Stimulated activated CD4-positive, alpha-beta T cell treated with anti-CD3 and anti-CD28 coated beads, Interleukin-12 subunit alpha, Interleukin-12 subunit beta, amount 100 ng/mL, for 48 hours (primary cell): ENCODE measurements at regions not wholly inside any gene's neighbourhood (a gene's known extent, or its start where the extent isn't known, plus 50 kb on each side); places are given as distances from the start of the nearest gene placed in this dataset.
"Not testable (repeated sequence)": the region's sequence is repeated elsewhere in the genome, so short reads cannot be mapped to it uniquely, and the experiment has no call there.

ENCODE experiments used
- DNase-seq, 3 donors: peaks; one replicate each; pipeline ENCODE4 v3.0.0-alpha.2; 2020; ENCODE audit warnings: low read depth in 2 of 3, low spot score in 1 of 3

GRCh38 chr11:29261831-29262230 is 755.0 kb downstream of the KCNA4 start:
- DNase-seq, result no peak

DNA sequence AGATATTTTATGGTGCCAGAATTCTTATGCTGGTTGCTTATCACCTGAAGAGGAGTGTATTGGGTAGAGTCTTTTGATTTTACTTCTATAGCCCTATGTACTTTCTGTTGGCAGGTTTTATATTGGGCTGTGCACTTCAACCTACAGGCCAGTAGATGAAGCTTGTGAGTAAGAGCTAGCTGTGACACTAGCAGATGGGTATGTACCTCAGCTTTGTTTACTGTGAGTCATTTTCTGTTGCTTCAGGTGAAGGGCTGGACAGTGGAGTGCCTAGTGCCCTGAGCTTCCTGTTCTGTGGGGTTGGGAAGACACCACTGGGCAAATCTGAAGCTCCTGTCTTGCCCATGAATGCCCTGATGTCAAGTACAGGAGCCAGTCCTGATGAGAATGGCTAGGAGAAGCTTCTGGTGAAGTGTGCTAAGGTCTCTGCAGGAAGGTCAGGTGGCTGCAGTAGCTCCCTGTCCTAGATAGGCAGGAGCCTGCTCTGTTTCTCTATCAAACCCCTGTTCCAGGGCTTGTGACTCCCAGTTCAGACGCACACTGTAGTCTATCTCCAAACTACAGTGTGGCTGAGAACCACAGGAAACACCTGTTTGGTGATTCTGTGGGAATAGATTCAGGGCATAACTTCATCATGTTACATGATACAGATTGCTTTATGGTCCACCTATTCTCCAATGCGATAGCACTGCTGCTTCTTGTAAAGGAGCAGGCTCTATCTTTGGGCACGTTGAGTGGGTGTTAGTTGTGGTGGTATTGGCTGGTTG is 755.7 kb downstream of the KCNA4 start:
- no peak for DNase-seq

DNA sequence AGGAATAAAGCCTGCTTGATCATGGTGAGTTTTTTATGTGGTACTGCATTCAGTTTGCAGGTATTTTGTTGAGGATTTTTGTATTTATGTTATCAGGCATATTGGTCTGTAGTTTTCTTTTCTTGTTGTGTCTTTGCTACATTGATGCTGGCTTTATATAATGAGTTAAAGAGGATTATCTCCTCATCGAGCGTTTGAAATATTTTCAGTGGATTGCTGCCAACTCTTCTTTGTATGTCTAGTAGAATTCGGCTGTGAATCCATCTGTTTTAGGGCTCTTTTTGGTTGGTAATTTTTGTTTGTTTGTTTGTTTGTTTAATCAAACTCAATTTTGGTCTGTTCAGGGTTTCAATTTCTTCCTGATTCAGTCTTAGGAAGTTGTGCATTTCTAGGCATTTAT is 758.4 kb downstream of the KCNA4 start:
- no peak for DNase-seq

DNA sequence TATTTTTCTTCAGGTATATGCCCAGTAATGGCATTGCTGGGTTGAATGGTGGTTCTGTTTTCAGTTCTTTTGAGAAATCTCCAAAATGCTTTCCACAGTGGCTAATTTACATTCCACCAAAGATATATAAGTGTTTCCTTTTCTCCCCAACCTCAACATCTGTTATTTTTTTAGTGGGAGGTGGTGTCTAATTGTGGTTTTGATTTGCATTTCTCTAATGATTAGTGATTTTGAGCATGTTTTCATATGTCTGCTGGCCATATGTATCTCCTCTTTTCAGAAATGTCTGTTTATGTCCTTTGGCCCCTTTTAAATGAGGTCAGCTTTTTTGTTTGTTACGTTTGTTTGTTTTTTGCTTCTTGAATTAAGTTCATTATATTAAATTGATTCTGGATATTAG is 760.2 kb downstream of the KCNA4 start:
- no peak for DNase-seq

DNA sequence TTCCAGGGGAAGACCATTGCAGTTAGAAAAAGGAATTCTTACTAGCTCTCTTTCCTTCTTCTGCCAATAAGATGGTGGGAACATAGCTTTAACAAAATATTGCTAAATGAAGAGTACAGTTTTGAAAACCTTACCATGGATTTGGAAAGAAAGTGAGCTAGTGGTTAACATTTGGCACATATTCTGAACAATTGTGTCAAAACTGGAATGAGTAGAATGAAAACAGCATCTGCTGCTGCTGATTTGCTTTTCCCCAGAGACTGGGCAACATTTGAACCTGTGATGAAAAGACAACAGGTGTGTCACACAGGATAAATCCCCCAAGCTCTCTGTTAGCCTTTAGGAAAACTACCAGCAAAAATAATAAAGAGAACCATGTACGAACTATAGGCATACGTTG is 761.4 kb downstream of the KCNA4 start:
- no peak for DNase-seq

- no peak for DNase-seq
These were observed 765.1 kb downstream of the KCNA4 start for GRCh38 chr11:29251738-29252137.

- DNase-seq, result no peak
These were observed 767.1 kb downstream of the KCNA4 start for GRCh38 chr11:29249713-29250112.

- DNase-seq, result no peak
These were observed 772.5 kb downstream of the KCNA4 start for GRCh38 chr11:29244355-29244754.

DNA sequence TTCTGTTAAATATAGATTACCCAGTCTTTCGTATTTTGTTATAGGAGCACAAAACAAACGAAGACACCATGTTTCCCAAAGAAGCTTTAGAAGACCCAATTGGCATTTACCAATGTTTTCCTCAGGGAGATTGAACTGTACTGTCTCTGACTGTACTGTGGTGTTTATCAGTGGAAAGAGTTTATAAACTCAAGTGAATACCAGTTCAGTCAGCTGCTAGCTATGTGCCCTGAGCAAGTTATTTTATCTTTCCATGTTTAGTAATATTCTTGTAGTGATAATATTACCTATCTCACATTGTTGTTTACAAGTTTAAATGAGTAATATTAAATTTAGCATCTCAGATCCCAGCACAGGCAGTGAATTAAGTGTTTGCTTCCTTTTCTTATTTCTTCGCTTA is 773.2 kb downstream of the KCNA4 start:
- no peak for DNase-seq

- DNase-seq, result no peak
These were observed 784.8 kb downstream of the KCNA4 start for GRCh38 chr11:29231991-29232390.

DNA sequence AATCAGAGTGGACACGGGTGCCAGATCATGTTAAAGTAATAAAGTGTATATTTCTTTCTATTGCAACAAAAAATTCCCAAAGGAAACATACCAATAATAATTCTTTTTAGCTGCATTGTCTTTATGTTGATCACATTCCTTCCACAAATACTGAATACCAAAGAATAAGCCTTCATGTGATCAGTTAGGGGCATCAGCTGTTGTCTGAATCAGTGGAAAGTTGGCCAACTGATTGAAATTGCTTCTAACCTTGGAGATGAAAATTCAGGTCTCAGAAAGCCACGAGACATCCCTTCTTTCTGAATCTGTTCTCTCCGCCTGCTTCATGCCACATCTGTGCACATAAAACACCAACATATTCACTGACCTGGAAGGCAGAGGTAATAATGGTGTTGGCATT is 785.2 kb downstream of the KCNA4 start:
- no peak for DNase-seq

DNA sequence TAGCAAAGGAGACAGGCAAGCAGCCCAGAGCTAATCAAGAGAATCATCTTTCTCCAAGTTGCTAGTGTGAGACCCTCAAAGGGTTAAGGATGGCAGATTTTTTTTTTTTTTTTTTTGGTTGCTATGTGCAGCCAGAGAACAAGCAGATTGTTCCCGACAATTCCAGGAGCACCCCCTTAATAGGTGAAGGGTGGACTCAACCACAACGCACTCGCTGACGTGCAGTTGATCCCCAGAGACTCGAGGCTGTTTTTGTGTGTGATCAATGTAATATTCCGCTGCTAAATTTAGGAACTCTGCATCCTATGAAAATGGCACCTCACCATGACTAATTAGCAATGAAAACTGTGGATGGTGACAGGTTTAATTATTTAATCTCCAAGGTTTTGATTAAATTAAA is 789.0 kb downstream of the KCNA4 start:
- no peak for DNase-seq

GRCh38 chr11:29224739-29225384 is 792.0 kb downstream of the KCNA4 start:
- DNase-seq, result no peak

GRCh38 chr11:29219531-29219930 is 797.3 kb downstream of the KCNA4 start:
- not testable (repeated sequence) for DNase-seq

GRCh38 chr11:29217901-29218300 is 798.9 kb downstream of the KCNA4 start:
- DNase-seq, result no peak

DNA sequence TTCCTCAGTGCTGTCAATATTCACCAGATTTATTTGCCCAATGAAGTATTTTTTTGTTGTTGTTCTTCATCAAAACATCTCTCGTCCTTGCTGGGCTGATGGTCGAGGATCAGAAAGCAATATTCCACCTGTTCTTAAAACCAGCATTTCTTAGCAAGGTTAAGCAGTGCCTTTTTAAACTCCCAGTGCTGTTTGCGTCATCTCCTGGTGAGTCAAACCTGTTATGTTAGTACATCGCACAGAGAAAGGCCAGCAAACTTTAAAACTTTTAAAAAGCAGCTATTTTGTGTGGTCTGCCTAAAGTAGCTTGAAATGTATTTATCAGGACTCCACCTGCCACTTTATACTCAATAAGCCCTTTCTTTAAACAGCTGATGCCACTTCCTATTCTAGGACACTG is 802.0 kb downstream of the KCNA4 start:
- DNase-seq, result no peak

GRCh38 chr11:29211202-29211601 is 805.6 kb downstream of the KCNA4 start:
- DNase-seq, result no peak

DNA sequence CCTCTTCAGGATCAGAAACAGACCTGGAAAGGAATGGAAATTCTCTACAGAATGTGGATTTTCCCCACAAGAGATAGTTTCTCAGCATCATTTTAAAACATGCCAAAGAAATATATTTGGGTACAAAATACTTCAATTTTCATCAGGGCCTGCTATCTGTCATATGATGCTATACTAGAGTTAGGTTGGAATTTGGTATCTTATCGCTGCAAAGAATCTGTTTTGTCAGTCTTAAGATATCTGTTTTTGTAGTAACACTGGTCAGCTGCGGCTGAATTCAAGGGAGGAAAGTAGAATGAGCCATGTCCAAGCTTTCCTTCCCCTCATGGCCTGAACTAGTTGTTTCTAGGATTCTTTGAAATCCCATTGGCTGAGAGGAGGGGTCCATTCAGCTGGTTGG is 806.4 kb downstream of the KCNA4 start:
- DNase-seq, result no peak

GRCh38 chr11:29208117-29208516 is 808.7 kb downstream of the KCNA4 start:
- no peak for DNase-seq

- no peak for DNase-seq
These were observed 815.9 kb downstream of the KCNA4 start for GRCh38 chr11:29200791-29201562.

GRCh38 chr11:29190313-29190712 is 826.5 kb downstream of the KCNA4 start:
- DNase-seq, result no peak

GRCh38 chr11:29187215-29187614 is 829.6 kb downstream of the KCNA4 start:
- no peak for DNase-seq
